ENCODE measurements at regions not wholly inside any gene's neighbourhood (a gene's known extent, or its start where the extent isn't known, plus 50 kb on each side); places are given as distances from the start of the nearest gene placed in this dataset.

DNA sequence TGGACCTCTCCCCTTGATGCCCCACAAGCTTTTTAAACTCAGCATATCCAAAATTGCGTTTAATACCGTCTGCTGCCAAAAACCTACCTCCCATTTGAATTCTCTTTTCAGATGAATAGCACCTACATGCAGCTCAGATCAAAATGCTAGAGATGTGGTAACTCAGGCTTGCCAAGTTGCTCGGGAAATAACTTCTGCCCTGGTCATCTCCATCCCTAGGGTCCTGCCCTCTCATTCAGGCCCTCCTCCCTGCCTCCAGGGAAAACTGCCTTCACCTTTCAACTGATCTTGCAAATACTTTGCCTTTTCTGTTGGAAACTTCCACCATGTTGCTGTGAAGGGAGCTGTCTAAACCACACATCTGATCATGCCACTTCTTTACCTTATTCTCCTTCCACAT is 114.1 kb downstream of the SPRY1 start:
- TF ChIP-seq EZH2 (IDR thresholded peaks at IDR 0.05; ENCODE audit: insufficient read depth, poor library complexity, severe bottlenecking), result no peak
- TF ChIP-seq EZH2phosphoT487 (IDR thresholded peaks at IDR 0.05; ENCODE audit: insufficient read depth, low read depth), result no peak
